Esophagus squamous epithelium (tissue), 4 donors: ENCODE measurements at regions not wholly inside any gene's neighbourhood (a gene's known extent, or its start where the extent isn't known, plus 50 kb on each side); places are given as distances from the start of the nearest gene placed in this dataset.

Source experiments
- CTCF ChIP-seq, 6 experiments: fragments of 450-650 bp in 4 of 6; fragments of 200-600 bp in 2 of 6; sonication (generic) in 2 of 6; IDR thresholded peaks; one replicate each; pipeline ENCODE4 v1.5.1; 2016 to 2019; ENCODE audit warnings: antibody characterized with exemption in 6 of 6, mild to moderate bottlenecking in 4 of 6, moderate library complexity in 4 of 6
- POLR2A ChIP-seq, 4 donors: fragments of 450-650 bp; IDR thresholded peaks; one replicate each; pipeline ENCODE4 v1.6.1; 2017; ENCODE audit warnings: antibody characterized with exemption in 4 of 4, mild to moderate bottlenecking in 4 of 4, moderate library complexity in 3 of 4

GRCh38 chr20:52841003-52841402 is 131.2 kb upstream of the TSHZ2 start:
- TF ChIP-seq POLR2A (IDR thresholded peaks at IDR 0.05), result no peak
- no peak for TF ChIP-seq CTCF (IDR thresholded peaks at IDR 0.05)
